IPS-NIHi7 (cell line): ENCODE measurements at regions not wholly inside any gene's neighbourhood (a gene's known extent, or its start where the extent isn't known, plus 50 kb on each side); places are given as distances from the start of the nearest gene placed in this dataset.
"Not testable (repeated sequence)": the region's sequence is repeated elsewhere in the genome, so short reads cannot be mapped to it uniquely, and the experiment has no call there.

Experiments
- DNase-seq: peaks from one replicate; pipeline ENCODE4 v3.0.0; 2012; ENCODE audit warnings: mixed read lengths; ENCODE audit errors: extremely low spot score

GRCh38 chr13:90444232-90444631 is 903.3 kb upstream of the MIR17HG start:
- no peak for DNase-seq

DNA sequence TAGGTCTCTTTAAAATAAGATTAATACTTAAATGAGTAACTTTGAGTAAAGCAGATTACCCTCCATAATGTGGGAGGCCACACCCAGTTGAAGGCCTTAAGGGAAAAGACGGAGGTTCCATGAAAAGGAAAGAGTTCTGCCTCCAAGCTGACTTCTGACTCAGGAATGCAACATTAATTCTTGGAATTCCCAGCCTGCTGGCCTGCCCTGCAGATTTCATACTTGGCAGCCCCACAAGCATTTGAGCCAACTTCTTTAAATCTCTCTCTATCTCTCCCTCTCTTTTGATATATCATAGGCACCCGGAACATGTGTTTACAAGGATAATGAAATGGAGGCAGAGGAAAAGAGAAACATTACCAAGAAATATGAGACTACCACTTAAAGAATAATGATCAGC is 902.3 kb upstream of the MIR17HG start:
- peak; percentile 22 for DNase-seq

- DNase-seq: no peak
Observed at GRCh38 chr13:90447034-90447733, 900.3 kb upstream of the MIR17HG start.

- DNase-seq: peak; percentile 20
Observed at GRCh38 chr13:90447734-90448101, 899.8 kb upstream of the MIR17HG start.

DNA sequence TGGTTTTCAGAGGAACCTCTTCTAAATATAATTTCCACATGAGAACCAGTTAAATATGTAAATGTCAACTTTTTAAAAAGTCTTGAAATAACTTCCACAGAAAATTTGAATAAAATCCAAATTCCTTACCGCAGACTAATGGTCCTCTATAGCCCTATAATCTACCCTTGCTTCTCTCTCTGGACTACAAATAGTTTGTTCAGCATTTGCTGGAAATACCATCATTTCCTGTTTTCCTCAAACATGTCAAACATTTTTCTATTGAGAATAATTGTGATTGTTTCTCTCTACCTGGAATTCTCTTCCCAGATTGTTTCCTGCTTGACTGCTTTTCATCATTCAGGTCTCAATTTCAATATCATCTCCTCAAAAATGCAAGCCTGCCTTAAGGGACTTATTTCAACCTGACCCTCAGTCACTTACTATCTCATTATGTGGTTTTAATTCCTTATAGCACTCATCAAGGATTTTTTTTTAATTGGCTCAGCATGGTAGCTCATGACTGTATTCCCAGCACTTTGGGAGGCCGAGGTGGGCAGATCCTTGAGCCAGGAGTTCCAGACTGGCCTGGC is 898.9 kb upstream of the MIR17HG start:
- no peak for DNase-seq

GRCh38 chr13:90453342-90453741 is 894.1 kb upstream of the MIR17HG start:
- DNase-seq: no peak

DNA sequence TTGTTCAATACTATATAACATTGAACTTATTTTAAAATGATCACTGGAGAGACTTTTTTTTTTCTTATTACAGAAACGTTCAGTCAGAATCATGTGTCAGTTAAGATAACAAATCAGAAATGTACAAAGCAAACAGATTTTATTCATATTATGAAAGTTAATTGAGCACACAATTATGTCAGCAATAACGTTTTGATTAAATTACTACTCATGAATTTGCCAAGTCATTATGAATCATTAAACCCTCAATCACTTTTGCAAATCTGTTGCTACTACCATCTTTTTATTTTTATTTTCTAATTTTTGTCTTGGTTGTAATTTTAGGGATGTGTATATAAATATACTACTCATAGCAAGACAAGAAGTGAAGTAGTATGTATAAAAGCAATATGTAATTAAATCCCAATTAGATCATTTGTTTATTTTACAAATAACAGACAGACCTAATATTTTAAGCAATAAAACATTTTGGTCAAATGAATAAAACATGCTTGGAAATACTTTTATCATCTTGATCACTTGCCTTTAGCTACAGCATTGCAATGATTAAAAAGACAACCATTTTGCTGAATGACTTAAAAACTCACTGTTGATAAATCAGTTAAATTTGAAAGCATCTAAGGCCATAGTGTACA is 893.4 kb upstream of the MIR17HG start:
- no peak for DNase-seq

DNA sequence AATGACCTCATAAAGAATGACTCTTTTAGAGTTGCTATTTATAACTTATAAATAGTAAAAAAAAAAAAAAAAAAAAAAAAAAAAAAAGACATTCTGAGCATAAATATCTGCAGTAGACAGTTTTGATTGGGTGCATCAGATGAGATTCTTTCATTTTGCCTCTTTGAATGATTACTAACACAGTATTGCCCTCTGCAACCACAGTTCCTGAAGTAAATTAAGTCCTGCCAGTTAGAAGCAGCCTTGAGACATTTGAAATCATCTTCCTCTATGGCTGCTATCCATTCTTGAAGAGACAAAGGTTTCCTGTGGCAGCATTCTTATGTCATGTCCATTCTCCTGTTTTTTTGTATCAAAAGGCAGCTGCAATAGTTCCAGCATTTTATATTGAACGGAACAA is 892.4 kb upstream of the MIR17HG start:
- DNase-seq: no peak

DNA sequence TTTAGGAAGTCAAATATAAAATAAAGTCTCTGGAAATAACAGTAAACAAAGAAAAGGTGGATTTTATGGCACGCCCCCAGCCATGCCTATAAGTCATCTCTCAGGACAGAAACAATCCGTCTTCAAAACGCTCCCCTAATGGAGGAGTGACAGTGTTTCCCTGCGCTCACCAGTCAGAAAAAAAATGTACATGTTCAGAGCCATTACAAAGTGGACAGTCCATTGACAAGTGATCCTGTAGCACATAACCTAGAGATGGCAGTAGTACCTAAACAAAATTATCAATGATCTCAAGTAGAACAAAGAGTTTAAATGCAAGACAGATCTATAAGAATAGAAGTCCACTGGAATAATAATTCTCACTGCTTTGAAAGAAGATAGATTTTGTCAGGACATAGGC is 891.7 kb upstream of the MIR17HG start:
- no peak for DNase-seq

DNA sequence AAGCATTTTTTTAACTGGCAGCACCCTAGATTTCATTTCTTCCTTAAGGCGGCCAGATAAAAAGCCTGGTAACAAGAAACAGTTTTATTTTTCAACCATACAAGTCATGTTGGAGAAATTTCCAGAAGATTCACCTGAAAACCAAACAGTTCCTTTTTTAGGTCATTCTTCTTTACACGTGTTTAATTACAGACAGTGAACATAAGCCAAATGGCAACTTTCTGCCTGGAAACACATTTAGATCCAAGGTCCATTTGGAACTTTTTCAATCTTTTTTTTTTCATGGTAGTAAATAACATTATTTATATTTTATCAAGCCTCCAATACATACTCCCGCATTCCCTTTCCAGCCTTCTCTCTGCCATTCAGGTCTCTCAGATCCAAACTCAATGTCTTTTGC is 886.1 kb upstream of the MIR17HG start:
- DNase-seq: no peak

GRCh38 chr13:90477216-90477615 is 870.3 kb upstream of the MIR17HG start:
- DNase-seq: no peak

DNA sequence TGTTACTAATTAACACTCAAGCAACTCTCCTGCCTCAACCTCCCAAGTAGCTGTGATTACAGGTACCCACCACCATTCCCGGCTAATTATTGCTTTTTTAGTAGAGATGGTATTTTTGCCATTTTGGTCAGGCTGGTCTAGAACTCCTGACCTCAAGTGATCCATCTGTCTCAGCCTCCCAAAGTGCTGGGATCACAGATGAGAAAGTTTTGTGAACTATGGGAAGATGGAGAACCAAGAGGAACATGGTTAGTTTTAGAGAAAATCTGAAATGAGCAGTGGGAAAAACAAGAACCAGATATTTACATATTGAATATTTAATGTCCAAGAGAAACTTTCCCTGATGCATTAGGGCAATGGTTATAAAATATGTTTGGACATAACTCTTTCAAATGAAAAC is 863.6 kb upstream of the MIR17HG start:
- DNase-seq: no peak

DNA sequence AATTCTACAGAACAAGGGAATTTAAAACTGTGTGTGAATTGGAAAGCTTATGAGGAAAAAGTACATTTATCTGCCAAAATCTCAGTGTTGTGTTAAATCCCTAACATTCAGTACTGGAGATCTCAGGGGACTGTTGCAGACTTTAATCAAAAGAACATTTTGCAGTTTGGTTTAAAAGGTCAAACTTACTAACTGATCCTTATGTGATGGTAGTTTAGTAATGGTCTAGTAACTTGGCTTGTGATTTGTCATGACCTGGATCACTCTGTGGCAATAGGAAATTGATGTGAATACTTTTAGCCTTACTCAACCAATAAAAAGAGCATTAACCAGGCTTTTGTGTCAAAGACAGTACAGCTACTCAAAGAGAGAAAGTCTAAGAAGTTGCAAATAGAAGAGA is 862.1 kb upstream of the MIR17HG start:
- no peak for DNase-seq

GRCh38 chr13:90492872-90493271 is 854.6 kb upstream of the MIR17HG start:
- DNase-seq: no peak

- no peak for DNase-seq
Observed at GRCh38 chr13:90493667-90494066, 853.8 kb upstream of the MIR17HG start.

- DNase-seq: not testable (repeated sequence)
Observed at GRCh38 chr13:90494849-90495248, 852.6 kb upstream of the MIR17HG start.

DNA sequence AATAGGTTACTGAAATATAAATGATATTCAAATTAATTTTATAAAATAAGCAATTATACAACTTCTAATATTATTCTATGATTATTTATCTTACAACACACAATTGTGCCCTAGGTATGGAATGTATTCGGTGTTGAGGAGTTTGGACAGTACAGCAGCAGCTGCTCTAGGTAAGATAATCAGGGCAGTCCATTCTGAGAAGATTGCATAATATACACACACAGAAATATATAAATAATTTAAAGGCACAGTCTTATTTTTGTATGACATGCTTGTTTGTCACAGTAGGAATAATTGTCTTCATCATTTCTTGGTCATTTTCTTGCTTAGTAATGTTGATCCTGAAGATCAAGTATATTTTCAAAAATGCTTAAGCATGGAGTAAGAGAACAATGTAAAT is 849.4 kb upstream of the MIR17HG start:
- DNase-seq: no peak

DNA sequence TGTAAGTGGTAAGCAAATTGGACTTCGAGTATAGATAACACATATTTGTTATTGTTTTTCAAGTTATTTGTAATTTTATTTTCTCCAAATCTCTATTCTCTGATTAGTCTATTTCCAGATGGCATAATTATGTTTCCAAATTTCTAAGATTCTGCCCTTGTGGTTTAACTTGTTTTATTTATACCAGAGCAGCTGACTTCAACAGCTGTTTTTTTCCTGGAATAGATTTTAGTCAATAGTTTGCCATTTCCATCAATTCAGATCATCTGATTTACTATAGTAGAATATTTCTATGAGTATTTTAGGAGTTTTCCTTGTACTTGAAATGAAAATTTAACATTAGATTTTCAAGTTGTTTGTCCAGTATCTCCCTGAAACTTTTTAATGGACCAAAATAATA is 848.7 kb upstream of the MIR17HG start:
- DNase-seq: no peak

DNA sequence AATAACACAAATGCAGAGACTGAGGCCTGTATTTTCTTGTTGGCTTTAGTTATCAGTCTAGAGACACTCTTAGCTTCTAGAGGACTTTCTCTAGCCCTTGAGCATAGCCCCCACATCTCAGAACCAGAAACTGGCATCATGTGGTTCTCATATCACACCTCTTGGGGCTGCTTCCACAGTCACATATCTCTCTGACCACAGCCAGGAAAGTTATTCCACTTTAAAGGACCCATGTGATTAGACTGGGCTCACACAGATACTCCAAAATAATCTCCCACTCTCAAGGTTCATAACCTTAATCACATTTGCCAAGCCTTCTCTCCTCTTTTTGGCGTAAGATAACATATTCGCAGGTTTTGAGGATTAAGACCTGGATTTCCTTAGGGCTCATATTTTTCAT is 846.9 kb upstream of the MIR17HG start:
- DNase-seq: no peak

- no peak for DNase-seq
Observed at GRCh38 chr13:90502153-90502552, 845.3 kb upstream of the MIR17HG start.

DNA sequence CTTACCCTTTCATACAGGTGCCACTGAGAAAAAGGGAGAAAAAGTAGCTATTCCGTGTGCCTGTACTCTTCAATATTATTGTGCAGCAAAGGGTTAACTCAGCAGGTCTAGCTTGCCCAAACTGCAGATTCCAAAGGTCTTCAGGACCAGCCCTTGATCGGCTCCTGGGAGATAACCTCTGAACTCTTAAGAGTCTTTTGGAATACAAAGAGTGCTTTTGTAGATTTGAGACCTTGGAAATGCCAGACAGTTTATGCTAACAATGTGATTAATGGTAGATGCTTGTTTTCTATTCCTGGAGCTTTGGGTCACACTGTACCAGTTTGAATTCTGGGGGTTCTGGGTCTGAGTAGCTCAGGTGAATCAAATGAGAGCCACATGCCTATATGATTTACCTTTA is 844.7 kb upstream of the MIR17HG start:
- no peak for DNase-seq

- no peak for DNase-seq
Observed at GRCh38 chr13:90510319-90510718, 837.2 kb upstream of the MIR17HG start.

- no peak for DNase-seq
Observed at GRCh38 chr13:90511903-90512302, 835.6 kb upstream of the MIR17HG start.
